H1 (cell line): ENCODE measurements at regions not wholly inside any gene's neighbourhood (a gene's known extent, or its start where the extent isn't known, plus 50 kb on each side); places are given as distances from the start of the nearest gene placed in this dataset.

Experiments
- CTCF ChIA-PET: fragments of 300-600 bp; sonication (Branson Sonifier 250); formaldehyde crosslinking; loops from one replicate; lab custom pipeline; 2021; ENCODE audit not compliant: partially characterized antibody; lab: Charles Lee
- POLR2A ChIA-PET: fragments of 300-600 bp; sonication (Branson Sonifier 250); formaldehyde crosslinking; loops from one replicate; lab custom pipeline; 2021; ENCODE audit warnings: inconsistent platforms; ENCODE audit not compliant: partially characterized antibody; lab: Charles Lee
- DNase-seq, 2 experiments: peaks; one replicate each; pipeline versions ENCODE4 v3.0.0 to v3.0.0-alpha.2; 2010 to 2022; ENCODE audit warnings: low spot score in 2 of 2, low read depth in 1 of 2, mixed read lengths in 1 of 2
- FAIRE-seq: peaks from 2 replicates; lab custom pipeline; 2011; peaks lifted over from hg19 to GRCh38; lab: Jason Lieb, UNC
- H2AFZ ChIP-seq: 2 replicates; pipeline ENCODE4 v1.8.1; 2012; ENCODE audit warnings: low read length, inconsistent platforms
- H2AK5ac ChIP-seq: 2 replicates; pipeline ENCODE4 v1.6.1; 2013; ENCODE audit warnings: low read depth, low read length
- H2BK120ac ChIP-seq: replicated peaks from 2 replicates; pipeline ENCODE3; 2013; ENCODE audit warnings: low read depth, low read length, inconsistent platforms
- H2BK12ac ChIP-seq: 2 replicates; pipeline ENCODE4 v1.6.1; 2013; ENCODE audit warnings: low read depth, low read length
- H2BK15ac ChIP-seq: 2 replicates; pipeline ENCODE4 v1.6.1; 2013; ENCODE audit warnings: low read length
- H2BK20ac ChIP-seq: 2 replicates; pipeline ENCODE4 v1.6.1; 2013; ENCODE audit warnings: low read length
- H2BK5ac ChIP-seq: 2 replicates; pipeline ENCODE4 v1.6.1; 2013; ENCODE audit warnings: low read depth, low read length
- H3K14ac ChIP-seq: 2 replicates; pipeline ENCODE4 v1.6.1; 2013; ENCODE audit warnings: inconsistent platforms; ENCODE audit not compliant: insufficient read length
- H3K18ac ChIP-seq: 2 replicates; pipeline ENCODE4 v1.6.1; 2013; ENCODE audit warnings: low read length; ENCODE audit errors: extremely low read depth
- H3K23ac ChIP-seq: 2 replicates; pipeline ENCODE4 v1.6.1; 2013; ENCODE audit warnings: inconsistent platforms; ENCODE audit not compliant: insufficient read length
- H3K23me2 ChIP-seq: 2 replicates; pipeline ENCODE4 v1.6.1; 2013; ENCODE audit warnings: low read depth, low read length
- H3K27ac ChIP-seq: 2 replicates; pipeline ENCODE4 v1.6.1; 2011; ENCODE audit warnings: low read depth, low read length, inconsistent platforms
- H3K27me3 ChIP-seq, 4 experiments: replicated peaks in 1 of 4; 1 replicate in 1 of 4; 2 replicates in 3 of 4; pipeline versions ENCODE4 v1.6.1 to v1.8.1; 2011 to 2013; ENCODE audit warnings: low read length in 3 of 4, mild to moderate bottlenecking in 3 of 4, inconsistent platforms in 2 of 4, mixed read lengths in 2 of 4, moderate library complexity in 1 of 4; ENCODE audit not compliant: control insufficient read depth in 3 of 4, insufficient read depth in 3 of 4; ENCODE audit errors: extremely low read depth in 1 of 4
- H3K36me3 ChIP-seq, 4 experiments: 2 replicates each; pipeline versions ENCODE4 v1.6.1 to v1.8.1; 2011 to 2013; ENCODE audit warnings: mild to moderate bottlenecking in 4 of 4, low read length in 3 of 4, moderate library complexity in 2 of 4, control low read depth in 1 of 4, inconsistent platforms in 1 of 4; ENCODE audit not compliant: insufficient read depth in 4 of 4, control insufficient read depth in 2 of 4
- H3K4ac ChIP-seq: replicated peaks from 2 replicates; pipeline ENCODE3; 2013; ENCODE audit warnings: low read length, low read depth, mixed read lengths, inconsistent platforms; ENCODE audit not compliant: insufficient read length
- H3K4me1 ChIP-seq, 4 experiments: replicated peaks in 1 of 4; 1 replicate in 1 of 4; 2 replicates in 3 of 4; pipeline versions ENCODE4 v1.6.1 to v1.8.1; 2011 to 2013; ENCODE audit warnings: low read length in 3 of 4, inconsistent platforms in 2 of 4, mixed read lengths in 1 of 4; ENCODE audit not compliant: insufficient read depth in 4 of 4, control insufficient read depth in 3 of 4
- H3K4me2 ChIP-seq, 2 experiments: 2 replicates each; pipeline versions ENCODE4 v1.6.1 to v1.8.1; 2011 to 2013; ENCODE audit warnings: low read depth in 2 of 2, low read length in 2 of 2, control low read depth in 1 of 2, inconsistent platforms in 1 of 2, mild to moderate bottlenecking in 1 of 2; ENCODE audit not compliant: insufficient read depth in 1 of 2
- H3K4me3 ChIP-seq, 4 experiments: fragments of 200-600, 300-600 bp in 1 of 4; sonication (generic), shearing (Covaris generic), sonication (Bioruptor Twin) in 1 of 4; 2 replicates each; pipeline versions ENCODE4 v1.5.1 to v1.8.1; 2011 to 2016; ENCODE audit warnings: low read length in 4 of 4, low read depth in 3 of 4, control low read depth in 2 of 4, inconsistent platforms in 2 of 4, mild to moderate bottlenecking in 2 of 4, mixed read lengths in 1 of 4, moderate library complexity in 1 of 4; ENCODE audit not compliant: insufficient read depth in 2 of 4; ENCODE audit errors: extremely low read depth in 1 of 4
- H3K56ac ChIP-seq: replicated peaks from 2 replicates; pipeline ENCODE3; 2013; ENCODE audit warnings: low read depth, mild to moderate bottlenecking, mixed read lengths, low read length, inconsistent platforms; ENCODE audit not compliant: insufficient read length
- H3K79me1 ChIP-seq: 2 replicates; pipeline ENCODE4 v1.6.1; 2013; ENCODE audit warnings: low read depth, low read length, control low read depth
- H3K79me2 ChIP-seq, 2 experiments: 2 replicates each; pipeline versions ENCODE4 v1.6.1 to v1.8.1; 2012 to 2013; ENCODE audit warnings: low read length in 2 of 2, mild to moderate bottlenecking in 2 of 2, inconsistent platforms in 1 of 2; ENCODE audit not compliant: insufficient read depth in 2 of 2, control insufficient read depth in 1 of 2
- H3K9ac ChIP-seq, 4 experiments: replicated peaks in 1 of 4; 1 replicate in 1 of 4; 2 replicates in 3 of 4; pipeline versions ENCODE4 v1.6.1 to v1.8.1; 2011 to 2013; ENCODE audit warnings: low read depth in 3 of 4, low read length in 3 of 4, control low read depth in 2 of 4, mild to moderate bottlenecking in 2 of 4, moderate library complexity in 2 of 4, inconsistent platforms in 1 of 4; ENCODE audit errors: extremely low read depth in 1 of 4
- H3K9me3 ChIP-seq, 2 experiments: 2 replicates each; pipeline versions ENCODE4 v1.6.1 to v1.8.1; 2012 to 2013; ENCODE audit warnings: mild to moderate bottlenecking in 2 of 2, moderate library complexity in 2 of 2, control low read depth in 1 of 2, inconsistent platforms in 1 of 2, low read depth in 1 of 2, low read length in 1 of 2, mixed read lengths in 1 of 2; ENCODE audit not compliant: insufficient read depth in 2 of 2
- H4K20me1 ChIP-seq, 2 experiments: replicated peaks in 1 of 2; 2 replicates each; pipeline versions ENCODE3 to v1.8.1; 2011 to 2013; ENCODE audit warnings: inconsistent platforms in 2 of 2, low read length in 2 of 2, mild to moderate bottlenecking in 1 of 2; ENCODE audit not compliant: insufficient read depth in 2 of 2, control insufficient read depth in 1 of 2
- H4K5ac ChIP-seq: 2 replicates; pipeline ENCODE4 v1.6.1; 2013; ENCODE audit warnings: low read length, low read depth, mixed read lengths, inconsistent platforms; ENCODE audit not compliant: insufficient read length
- H4K8ac ChIP-seq: 2 replicates; pipeline ENCODE4 v1.8.0; 2013; ENCODE audit warnings: mild to moderate bottlenecking, moderate library complexity, low read length, inconsistent platforms; ENCODE audit not compliant: insufficient read depth; ENCODE audit errors: extremely low read depth
- H4K91ac ChIP-seq: replicated peaks from 2 replicates; pipeline ENCODE3; 2013; ENCODE audit warnings: low read length, mixed read lengths, inconsistent platforms; ENCODE audit not compliant: insufficient read length
- RAD21 ChIP-seq, 2 experiments: IDR thresholded peaks in 1 of 2; conservative IDR thresholded peaks in 1 of 2; 2 replicates each; pipeline ENCODE4 v1.6.1; 2011; ENCODE audit warnings: low read depth in 2 of 2, low read length in 2 of 2, improper control_type of control experiment in 1 of 2, inconsistent platforms in 1 of 2, mild to moderate bottlenecking in 1 of 2, moderate library complexity in 1 of 2
- TEAD4 ChIP-seq: IDR thresholded peaks from 2 replicates; pipeline ENCODE4 v1.6.1; 2012; ENCODE audit warnings: low read depth, low read length, inconsistent platforms, mixed read lengths
- WGBS, 2 experiments: shearing (Covaris generic) in 1 of 2; methylation state at CpG; one replicate each; pipeline versions ENCODE4 v1.1.6 to v1.1.7; 2013 to 2015; ENCODE audit warnings: low lambda C conversion rate in 2 of 2, mixed read lengths in 2 of 2, inconsistent platforms in 1 of 2, low coverage in 1 of 2, missing lambda C conversion rate in 1 of 2; ENCODE audit not compliant: insufficient replicate concordance in 2 of 2, insufficient coverage in 1 of 2, insufficient read length in 1 of 2; ENCODE audit errors: extremely low coverage in 1 of 2, missing lambda C conversion rate in 1 of 2; 5-methylcytosine and 5-hydroxymethylcytosine counted together
- TF ChIP-seq, protein P1 (sequence below): IDR thresholded peaks from 2 replicates; pipeline ENCODE4 v1.6.1; 2012; ENCODE audit warnings: inconsistent platforms
- TF ChIP-seq, protein P2 (sequence below), 3 experiments: IDR thresholded peaks; 1 replicate in 2 of 3; 2 replicates in 1 of 3; pipeline versions ENCODE4 v1.5.1 to v1.6.1; 2011; ENCODE audit warnings: low read length in 3 of 3, mild to moderate bottlenecking in 3 of 3, inconsistent platforms in 2 of 3, low read depth in 1 of 3, moderate library complexity in 1 of 3; ENCODE audit not compliant: insufficient read depth in 1 of 3; ENCODE audit errors: control extremely low read depth in 1 of 3

DNA sequence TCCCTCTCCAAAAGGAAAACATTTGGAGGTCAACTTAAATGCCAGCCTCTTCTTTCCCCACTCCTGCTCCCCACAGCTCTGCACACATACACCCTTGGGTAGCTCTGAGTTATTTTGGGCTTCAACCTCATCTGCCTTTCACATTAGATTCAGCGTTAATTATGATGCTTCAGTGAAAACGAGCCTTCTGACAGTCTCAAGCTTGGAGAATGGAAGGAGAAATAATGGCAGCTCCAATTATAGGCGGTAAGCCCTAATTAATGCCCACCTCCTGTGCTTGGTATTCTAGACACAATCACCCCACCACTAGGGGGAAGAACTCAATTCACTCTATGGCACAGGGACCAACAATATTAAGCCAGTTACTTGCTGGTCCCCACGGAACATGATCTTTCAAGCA is 397.9 kb downstream of the BRINP2 start:
- TF ChIP-seq TEAD4 (peak; percentile 61), RAD21 (IDR thresholded peaks at IDR 0.05 in 1 of 2, conservative IDR thresholded peaks at IDR 0.05 in 1 of 2; ENCODE audit: low read depth in 2 of 2, low read length in 2 of 2) (peak; percentile 23 to 41; a peak in 2 of 4 replicates)
- TF ChIP-seq, protein P1, sequence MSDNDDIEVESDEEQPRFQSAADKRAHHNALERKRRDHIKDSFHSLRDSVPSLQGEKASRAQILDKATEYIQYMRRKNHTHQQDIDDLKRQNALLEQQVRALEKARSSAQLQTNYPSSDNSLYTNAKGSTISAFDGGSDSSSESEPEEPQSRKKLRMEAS = no peak
- TF ChIP-seq, protein P2, sequence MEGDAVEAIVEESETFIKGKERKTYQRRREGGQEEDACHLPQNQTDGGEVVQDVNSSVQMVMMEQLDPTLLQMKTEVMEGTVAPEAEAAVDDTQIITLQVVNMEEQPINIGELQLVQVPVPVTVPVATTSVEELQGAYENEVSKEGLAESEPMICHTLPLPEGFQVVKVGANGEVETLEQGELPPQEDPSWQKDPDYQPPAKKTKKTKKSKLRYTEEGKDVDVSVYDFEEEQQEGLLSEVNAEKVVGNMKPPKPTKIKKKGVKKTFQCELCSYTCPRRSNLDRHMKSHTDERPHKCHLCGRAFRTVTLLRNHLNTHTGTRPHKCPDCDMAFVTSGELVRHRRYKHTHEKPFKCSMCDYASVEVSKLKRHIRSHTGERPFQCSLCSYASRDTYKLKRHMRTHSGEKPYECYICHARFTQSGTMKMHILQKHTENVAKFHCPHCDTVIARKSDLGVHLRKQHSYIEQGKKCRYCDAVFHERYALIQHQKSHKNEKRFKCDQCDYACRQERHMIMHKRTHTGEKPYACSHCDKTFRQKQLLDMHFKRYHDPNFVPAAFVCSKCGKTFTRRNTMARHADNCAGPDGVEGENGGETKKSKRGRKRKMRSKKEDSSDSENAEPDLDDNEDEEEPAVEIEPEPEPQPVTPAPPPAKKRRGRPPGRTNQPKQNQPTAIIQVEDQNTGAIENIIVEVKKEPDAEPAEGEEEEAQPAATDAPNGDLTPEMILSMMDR (IDR thresholded peaks at IDR 0.05; ENCODE audit: control extremely low read depth in 1 of 3, insufficient read depth in 1 of 3, low read depth in 1 of 3, low read length in 3 of 3) = peak in 2 of 3 experiments; percentile 33 to 47; a peak in 2 of 4 replicates
- Histone ChIP-seq H3K4me3 (no peak overlapping the region), H2BK20ac (no peak overlapping the region), H3K9me3 (no peaks in the 10 kb centered on the region), H3K4ac (no peak overlapping the region), H3K14ac (no peak overlapping the region), H2BK5ac (no peak overlapping the region), H4K91ac (no peak overlapping the region), H3K27ac (no peak overlapping the region), H2BK12ac (no peak overlapping the region), H4K20me1 (no peaks in the 10 kb centered on the region), H3K36me3 (no peaks in the 10 kb centered on the region), H3K23me2 (no peaks in the 10 kb centered on the region), H3K4me1 (no peaks in the 10 kb centered on the region), H2BK120ac (no peak overlapping the region), H3K9ac (no peak overlapping the region), H3K79me1 (no peaks in the 10 kb centered on the region), H2AFZ (no peak overlapping the region), H2AK5ac (no peak overlapping the region), H4K5ac (no peak overlapping the region), H4K8ac (no peak overlapping the region), H3K79me2 (no peaks in the 10 kb centered on the region), H3K27me3 (no peaks in the 10 kb centered on the region), H3K18ac (no peak overlapping the region), H3K4me2 (no peak overlapping the region), H3K23ac (no peak overlapping the region), H2BK15ac (no peak overlapping the region), H3K56ac (no peak overlapping the region)
- POLR2A ChIA-PET = interaction anchor here (1.0 kb wide), 1 partner anchor 8 kb away, joined by 4 read pairs; no protein-coding TSS in a partner anchor
- 88% methylated on average over 4 of the region's 4 CpGs; no CpG with 5 or more reads in 1 of the 2 experiments for WGBS, 2 experiments
- CTCF ChIA-PET = interaction anchor here (0.6 to 4.3 kb wide), 24 partner anchors 8 to 759 kb away, joined by 3 to 27 read pairs (median 3); no protein-coding TSS in a partner anchor
- FAIRE-seq = no peak
- DNase-seq = no peak
